HG03442 (cell line): ENCODE measurements at regions not wholly inside any gene's neighbourhood (a gene's known extent, or its start where the extent isn't known, plus 50 kb on each side); places are given as distances from the start of the nearest gene placed in this dataset.

ENCODE experiments used
- ATAC-seq: cut with Tn5 transposase; IDR thresholded peaks from one replicate; pipeline ENCODE4 v1.9.1; 2021; ENCODE audit warnings: mild to moderate bottlenecking, moderate library complexity; ENCODE audit not compliant: unreplicated experiment

DNA sequence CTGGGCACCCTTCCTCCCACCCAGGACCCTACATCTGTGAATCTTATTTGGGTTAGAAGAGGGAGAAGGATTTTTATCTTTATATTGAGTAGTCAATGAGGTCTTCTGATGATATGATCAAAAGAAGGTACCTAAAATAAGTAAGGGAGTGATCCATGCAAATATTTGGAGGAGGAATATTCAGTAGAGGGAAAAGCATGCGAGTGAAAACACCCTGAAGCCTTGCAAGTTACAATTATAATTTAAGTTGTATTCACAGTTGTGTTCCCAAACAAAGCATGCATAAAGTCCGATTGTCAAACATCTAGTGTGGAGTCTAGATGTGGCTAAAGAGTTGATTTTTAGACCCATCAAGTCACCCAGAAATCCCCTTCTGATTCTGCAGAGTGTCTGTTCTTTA, 530.2 kb upstream of the ZEB2 start:
- ATAC-seq: no peak

DNA sequence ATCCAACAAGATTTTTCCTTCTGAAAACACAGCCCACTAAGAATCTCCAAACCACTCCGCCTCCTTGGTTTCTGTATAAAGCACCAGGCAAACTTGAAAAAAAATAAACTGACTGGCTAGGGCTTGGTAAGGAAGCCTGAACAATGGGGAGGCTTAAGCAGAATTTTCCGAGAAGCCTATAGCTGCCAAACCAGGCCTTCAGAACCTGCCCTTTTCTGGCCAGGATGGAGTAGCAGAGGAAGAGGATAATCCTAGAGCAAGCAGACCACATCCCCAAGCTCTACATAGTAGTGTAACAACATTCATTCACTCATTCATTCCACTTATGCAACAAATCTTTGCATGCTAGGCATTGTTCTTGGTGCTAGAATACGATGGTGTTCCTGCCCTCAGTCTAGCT, 529.6 kb upstream of the ZEB2 start:
- ATAC-seq: no peak

DNA sequence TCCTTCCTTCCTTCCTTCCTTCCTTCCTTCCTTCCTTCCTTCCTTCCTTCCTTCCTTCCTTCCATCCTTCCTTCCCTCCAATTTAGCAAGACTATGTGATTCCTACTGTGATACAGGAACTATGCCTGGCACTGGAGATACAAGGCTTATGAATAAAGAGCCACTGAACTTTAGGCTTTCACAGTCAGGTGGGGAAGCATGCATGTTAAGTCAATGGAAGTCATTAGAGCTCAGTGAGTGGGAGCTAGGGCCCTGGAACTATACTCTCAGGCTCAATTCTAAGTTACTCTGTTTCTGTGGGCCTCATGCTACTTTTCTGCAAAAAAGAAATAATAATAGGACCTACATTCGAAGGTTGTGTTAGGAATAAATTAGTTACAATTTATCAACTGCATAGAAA, 527.6 kb upstream of the ZEB2 start:
- no peak for ATAC-seq

DNA sequence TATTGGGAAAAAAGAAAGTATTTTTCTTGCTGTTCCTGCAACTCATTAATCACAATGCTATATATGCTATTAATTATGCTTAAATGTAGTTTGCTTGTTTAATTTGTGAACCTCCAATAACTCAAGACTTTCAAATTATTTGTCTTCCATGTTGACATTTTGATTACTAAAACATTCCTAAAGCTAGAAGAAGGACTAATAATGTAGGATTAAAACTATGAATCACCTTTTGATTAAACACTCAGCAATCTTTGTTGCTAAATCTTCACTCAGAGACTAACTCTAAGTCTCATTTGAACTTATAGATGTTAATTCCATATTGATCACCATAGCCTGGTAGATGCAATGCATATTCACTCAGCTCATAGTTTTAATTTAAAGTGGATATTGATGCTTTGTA, 524.6 kb upstream of the ZEB2 start:
- no peak for ATAC-seq

DNA sequence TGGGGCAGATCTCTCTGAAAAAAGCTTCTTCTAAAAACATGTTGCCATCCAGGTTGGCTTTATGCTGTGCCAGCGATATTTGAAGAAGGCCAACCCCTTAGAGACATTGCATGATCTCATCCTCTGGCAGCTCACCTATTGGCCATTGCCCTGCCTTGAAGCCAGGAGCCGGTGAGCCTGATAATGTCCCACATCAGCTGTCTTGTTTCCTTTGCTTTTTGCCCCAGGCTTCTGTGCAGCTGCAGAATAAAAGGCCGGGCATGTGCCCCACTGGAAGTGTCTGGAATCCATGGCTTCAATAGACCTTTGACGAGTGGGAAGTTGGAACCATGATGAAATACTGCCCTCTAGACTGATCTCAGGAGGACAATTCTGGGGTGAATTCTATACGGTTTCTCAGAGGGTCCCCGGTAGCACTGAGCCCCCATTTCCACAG, 523.5 kb upstream of the ZEB2 start:
- ATAC-seq: no peak

DNA sequence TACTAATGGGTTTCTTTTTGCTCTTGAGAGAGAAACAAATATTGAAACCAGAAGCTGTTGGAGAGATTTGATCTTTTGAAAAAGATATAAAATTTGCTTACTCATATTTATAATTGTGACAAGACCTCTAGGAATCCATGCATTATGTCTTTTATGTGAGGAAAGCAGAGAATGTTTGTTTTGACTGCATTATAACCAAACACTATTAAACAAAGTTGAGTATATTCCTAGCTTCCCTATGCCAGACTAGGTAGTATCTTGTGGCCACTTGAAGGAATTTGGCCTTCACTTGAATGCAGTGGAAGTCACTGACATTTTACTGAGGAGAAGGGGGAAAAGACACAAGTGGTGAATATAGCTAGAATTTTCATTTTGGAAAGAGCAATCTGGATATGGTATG, 521.8 kb upstream of the ZEB2 start:
- ATAC-seq: no peak

DNA sequence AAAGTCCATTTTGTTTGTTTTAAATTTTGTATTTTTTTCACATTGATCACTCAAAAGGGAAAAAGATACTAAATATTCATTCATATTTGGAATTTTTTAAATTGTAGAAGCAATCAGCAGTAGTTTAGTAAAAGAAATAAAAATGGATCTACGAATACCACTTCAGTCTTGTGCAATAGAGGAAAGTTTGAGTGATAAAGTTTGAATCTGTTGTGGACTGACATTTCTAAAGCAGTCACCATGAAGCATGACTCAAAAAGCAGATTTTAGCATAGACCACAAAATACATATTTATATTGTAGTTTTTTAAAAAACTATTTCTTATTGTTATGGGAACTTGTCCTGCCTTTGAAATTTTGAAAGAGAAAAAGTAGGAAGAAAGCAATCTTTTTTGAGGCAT, 520.5 kb upstream of the ZEB2 start:
- ATAC-seq: no peak

DNA sequence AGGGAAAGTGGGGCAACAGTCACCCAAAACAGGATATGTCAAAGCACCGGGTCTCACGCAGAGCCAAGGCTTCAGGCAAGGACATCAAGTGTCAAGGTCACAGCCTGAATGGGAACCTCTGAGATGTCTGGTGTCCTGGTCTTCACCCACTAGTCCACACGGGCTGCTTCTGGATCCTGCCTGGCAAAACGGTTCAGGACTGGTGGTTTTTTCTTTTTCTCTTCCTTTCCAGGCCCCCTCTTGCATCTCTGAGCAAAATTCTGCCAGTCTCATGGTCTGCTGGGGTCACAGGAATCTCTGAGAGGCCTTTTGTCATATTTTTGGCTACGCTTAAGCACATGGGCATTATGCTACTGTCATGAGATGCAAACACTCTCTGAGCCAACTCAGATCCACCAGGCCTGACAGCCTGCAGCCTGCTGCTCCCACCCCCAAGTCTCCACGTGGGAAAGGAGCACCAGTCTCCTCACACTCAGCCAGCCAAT, 518.2 kb upstream of the ZEB2 start:
- no peak for ATAC-seq

DNA sequence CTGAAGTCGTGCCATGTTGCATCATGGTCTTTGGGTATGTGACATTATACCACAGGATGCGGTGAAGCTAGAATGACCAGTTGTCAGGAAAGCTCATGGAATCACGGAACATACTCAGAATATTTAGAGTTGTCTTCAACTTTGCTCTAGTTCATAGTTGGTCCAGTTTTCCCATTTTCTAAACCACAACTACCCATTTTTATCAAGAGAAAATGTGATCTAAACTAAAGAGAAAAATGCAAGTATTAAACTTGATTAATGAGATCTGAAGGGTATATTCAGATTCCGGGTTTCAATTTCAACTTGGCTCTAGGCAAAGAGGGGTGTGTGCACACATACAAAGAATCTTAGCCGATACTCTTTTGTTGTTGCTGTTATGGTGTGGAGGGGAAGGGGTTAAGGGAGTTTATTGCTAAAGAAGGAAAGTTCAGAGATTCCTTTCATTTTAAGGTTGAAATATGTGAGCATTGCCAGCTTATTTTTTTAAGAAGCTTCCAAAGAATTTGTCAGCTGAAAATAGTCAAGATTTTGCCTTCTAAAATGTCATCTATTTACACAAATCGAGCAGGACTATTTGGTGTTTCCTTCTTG, 516.6 kb upstream of the ZEB2 start:
- no peak for ATAC-seq

DNA sequence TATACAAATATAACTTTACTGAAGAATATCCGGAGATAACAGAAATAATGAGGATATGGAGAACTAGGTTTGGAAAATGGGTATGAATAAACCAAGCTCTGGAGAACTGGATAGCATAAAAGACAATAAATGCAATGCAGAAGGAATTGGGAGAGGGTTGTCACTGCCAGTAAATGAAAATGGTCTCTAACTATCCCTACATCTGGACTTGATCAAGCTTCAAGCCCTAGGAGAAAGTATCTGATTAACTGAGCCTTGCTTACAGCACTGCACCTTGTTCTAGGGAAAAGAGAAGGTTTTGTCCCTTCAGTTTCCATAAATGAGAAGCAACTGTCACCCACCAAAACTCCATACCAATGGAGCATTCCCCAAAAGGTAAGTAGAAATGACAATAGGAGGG, 514.6 kb upstream of the ZEB2 start:
- no peak for ATAC-seq

DNA sequence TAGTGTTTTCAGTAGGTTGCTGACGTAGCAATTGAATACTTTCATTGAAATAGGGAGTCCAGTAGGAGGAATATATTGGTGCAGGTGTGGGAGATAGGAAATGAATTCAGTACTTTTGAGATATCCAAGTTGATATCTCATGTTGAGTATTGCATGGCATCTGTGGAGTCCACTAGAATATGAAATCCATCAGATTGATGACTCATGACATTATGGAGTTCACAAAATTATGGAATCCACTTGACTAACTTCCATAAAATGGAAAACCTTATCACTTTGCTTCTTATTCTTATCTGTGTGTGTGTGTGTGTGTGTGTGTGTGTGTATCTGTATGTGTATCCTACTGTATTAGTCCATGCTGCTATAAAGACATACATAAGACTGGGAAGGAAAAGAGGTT, 513.5 kb upstream of the ZEB2 start:
- ATAC-seq: no peak

DNA sequence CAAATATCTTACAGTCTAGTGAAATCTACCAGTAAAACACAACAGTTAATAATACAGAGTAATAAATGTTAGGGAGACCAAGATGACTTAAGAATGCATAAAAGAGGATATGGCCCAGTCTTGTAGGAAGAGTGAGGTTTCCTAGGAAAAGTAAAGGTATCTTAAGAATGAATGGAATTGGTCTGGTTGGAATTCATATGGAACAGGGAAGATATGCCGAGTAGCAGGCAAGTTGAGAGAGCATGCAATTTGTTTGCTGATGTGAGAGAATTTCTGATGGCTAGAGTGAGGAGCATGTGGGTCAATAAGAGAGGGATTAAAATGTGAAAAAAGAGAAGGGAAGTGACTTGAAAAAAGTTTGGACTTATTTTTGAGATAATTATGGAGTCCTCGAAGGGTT, 512.9 kb upstream of the ZEB2 start:
- ATAC-seq: no peak

DNA sequence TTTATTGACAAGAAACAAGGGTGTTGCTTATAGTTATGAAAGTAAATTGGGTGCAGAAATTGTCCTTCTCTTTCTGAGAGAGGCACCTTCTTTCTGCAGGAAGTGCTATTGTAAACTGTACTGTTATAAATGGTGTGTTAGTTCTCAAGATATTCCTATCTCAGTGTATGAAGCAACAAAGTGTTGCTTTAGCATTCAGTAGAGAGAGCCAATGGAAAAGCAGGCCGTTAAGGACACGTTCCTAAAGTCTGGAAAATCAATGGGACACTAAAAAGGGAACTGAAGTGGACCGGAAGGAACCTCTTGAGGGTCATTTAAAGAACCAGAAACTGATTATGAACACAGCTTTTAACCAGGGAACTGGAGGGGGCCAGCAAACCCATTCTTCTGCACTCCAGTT, 510.0 kb upstream of the ZEB2 start:
- ATAC-seq: no peak

DNA sequence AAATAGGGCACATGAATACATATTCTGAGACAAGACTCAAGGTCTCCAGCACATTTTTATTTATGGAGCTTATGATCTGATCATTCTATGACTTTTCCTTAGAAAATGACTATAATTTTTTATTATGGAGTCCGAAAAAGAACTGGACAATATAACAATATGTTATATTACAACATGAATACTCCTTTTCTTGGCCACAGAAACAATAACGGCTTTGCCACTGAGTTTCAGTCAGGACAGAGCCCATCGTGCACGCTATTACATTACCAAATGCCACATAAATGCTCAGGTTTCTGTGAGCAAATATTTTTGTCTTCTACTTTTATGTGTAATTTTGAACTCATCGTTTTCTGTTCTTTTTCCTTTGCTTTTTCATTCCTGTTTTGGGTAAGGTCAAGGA, 509.2 kb upstream of the ZEB2 start:
- ATAC-seq: no peak

DNA sequence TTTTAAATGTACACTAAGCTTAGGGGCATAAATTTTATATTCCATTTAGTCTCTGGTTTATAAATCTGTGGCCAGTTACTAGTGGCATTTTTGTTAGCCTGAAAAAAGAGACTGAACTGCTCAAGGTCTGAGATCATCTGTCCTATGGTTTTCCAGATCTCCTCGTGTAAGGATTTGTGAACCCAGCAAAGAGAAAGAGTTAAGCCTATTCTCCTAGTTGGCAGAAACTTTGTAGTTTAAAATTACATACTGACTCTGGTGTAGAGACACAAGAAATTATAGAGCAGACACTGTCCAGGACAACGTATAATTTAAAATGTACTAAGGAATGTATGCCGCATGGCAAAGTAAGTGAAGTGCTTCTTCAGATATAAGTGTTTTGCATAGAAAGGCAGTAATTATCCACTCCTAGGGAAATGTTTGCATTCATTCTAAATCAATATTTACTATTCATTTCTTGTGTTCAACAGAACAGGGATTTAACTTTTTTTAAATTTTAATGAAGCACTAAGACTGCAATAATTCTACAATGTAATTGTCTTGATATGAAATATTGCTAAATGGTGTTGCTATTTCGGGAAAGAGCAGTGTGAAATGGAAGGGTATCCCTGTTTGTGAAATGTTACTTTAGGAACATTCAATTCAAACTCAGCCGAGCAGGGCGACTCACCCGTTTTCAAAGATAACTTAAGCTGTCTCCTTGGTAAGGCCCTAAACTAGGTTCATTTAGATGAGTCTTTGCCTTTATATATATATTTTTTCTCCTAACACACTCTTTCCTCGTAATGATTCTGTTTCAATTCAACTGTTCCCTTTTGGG, 508.4 kb upstream of the ZEB2 start:
- no peak for ATAC-seq

DNA sequence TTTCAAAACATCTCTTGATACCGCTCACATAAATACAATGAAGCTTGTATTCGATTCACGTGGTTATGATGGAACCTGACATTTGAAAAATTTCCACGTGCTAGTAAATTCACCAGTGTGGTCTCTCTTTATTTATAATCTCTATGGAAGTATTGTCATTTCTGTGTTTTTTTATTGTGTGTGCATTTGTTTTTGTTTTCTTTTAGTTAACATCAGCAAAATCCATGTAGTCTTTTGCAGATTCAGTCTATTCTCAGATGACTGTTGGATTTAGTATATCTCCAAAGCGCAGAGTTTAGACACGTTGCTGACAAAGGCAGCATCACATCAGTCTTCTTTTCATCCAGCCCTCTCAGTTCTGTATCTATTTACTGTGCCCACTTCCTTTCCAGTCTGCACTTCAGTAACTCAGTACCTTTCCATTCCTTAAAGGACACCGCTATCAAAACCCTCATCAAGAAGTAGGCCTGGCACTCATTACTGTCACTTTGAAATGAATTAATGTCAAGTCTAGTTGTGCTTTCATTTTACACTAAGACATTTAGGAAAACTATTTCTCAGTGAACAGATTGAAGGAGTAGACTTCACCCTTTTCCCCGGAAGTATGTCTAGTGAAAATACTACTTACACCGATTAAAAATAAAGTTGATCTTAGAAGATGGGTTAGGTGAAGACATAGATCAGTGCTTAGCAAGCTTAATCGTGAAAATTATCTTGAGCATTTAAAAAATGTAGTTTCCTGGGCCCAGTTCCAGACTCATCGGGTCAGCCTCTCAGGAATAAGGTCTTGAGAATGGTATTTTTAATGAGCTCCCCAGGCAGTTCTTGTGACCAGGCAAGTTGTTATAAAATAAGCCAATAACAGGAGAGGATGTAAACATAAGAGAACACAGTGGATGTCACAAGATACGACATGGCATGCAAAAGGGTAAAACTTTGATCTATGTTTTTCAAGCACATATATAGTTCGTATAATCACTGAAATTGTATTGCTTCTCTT, 506.8 kb upstream of the ZEB2 start:
- ATAC-seq: no peak

DNA sequence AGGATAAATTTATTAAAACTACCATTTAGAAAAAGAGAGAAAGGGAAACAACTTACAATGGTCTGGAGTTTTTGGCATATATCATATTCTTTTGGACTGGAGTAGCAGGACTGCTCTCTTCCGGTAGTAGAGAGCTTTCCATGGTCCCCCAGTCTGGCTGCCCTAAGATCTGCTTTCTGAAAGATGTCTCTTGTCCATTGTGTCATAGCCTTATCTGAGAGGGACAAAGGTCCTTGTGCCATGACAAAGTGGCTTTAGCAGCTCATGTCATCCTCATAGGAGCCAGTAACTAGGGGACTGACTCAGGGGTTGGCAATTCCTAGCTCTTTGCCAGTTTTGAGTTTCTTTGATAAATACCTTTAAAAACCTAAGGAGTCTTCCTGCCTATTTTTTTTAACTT, 505.5 kb upstream of the ZEB2 start:
- ATAC-seq: no peak

DNA sequence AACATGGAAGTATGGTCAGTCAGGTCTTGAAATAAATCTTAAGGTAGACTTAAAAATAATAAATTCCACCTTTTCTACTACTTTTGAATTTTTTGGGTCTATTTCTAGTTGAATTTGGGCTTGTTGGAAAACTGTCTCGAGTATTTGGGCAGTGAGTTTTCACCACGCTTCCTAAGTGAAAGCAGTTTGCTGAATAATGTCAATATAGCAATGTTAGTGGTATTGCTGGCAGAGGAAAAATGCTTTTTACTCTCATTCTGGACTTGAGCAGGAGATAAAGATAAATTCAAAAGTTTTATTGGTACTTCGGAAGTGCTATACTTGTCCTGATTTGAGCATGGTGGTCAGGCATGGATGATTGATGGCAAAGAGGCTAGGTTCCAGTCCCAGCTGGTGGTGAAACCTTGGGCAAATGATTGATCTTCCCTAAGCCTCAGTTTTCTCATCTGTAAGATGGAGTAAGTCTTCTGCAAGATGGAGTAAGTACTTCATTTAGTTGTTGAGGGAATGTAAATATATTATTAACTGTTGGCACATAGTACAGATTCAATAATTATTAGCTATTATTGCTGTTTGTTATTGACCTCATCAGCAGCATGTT, 503.5 kb upstream of the ZEB2 start:
- no peak for ATAC-seq

DNA sequence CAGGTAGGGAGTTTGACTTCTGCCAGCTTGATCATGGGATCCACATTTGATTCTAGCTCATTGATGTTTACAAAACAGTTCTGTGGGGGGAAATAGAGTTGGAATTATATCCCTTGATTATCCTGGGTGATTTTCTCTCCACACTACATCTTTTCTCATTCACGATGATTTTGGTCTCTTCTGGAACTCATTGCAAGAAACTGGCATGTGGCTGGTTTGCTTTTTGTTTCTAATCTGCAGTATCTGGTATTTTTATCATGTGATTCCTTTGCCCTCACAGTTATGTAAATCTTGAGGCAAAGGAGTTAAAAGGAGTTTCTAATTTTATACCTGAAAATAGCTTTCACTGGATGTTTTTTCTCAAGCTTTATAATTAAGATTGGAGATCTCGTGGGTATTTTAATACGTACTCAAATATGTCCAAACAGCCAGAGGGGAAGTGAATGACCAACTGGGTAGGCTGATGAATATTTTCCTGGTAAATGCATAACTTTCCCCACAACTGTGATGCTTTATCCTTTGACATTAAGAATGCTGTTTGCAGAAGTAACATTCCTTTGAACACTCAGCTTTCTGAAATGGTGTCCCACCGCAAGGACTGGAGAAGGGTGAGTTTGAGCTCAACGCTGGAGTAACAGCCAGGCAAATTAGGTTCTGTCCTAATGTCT, 502.9 kb upstream of the ZEB2 start:
- ATAC-seq: no peak

DNA sequence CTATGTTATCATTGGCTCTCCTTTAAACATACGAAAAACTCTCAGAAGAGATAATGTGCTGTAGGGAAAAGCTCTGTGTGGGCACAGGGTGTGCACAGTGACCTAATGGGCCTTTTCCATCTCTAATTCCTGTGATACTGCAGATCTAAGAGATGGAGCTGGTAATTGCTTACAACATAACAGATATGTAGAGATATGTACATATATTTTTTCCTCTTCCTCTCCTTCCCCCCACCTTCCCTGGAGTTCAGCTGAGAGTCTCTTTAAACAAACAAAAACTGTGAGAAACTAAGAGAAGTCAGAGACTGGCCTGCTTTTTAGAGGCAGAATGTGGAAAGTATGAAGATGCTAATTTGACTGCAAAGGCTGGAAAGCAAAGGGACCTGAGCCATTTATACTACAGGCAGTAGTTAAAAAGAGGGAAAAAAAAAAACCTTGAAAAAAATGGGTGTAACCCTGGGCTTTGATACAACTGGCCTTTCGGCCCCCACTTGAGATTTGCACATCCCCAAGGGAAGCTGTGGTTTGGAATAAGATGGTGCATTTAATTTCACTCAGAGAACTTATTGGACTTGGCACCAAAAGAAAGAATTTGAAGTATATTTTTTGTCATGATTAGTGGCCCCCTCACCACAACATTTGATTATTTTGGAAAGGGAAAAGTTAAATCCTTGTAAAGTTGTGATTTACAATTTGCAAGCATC, 502.2 kb upstream of the ZEB2 start:
- no peak for ATAC-seq
